Loucy (cell line): ENCODE measurements at regions not wholly inside any gene's neighbourhood (a gene's known extent, or its start where the extent isn't known, plus 50 kb on each side); places are given as distances from the start of the nearest gene placed in this dataset.

Experiments used
- H2AFZ ChIP-seq: fragments of 200-600 bp; sonication (generic); 2 replicates; pipeline ENCODE4 v1.6.0; 2016; ENCODE audit warnings: antibody characterized with exemption, mild to moderate bottlenecking, low read length, moderate library complexity
- H3F3A ChIP-seq: fragments of 200-600 bp; 2 replicates; pipeline ENCODE4 v1.6.0; 2016; ENCODE audit warnings: antibody characterized with exemption, low read depth, mild to moderate bottlenecking
- H3K27me3 ChIP-seq: fragments of 200-600 bp; sonication (generic); 2 replicates; pipeline ENCODE4 v1.6.1; 2014; ENCODE audit warnings: low read length, mild to moderate bottlenecking; ENCODE audit not compliant: insufficient read depth, poor library complexity, severe bottlenecking
- H3K36me3 ChIP-seq: fragments of 200-600 bp; sonication (generic); 2 replicates; pipeline ENCODE4 v1.6.1; 2016; ENCODE audit warnings: low read length; ENCODE audit not compliant: insufficient read depth
- H3K4me1 ChIP-seq: fragments of 200-600 bp; sonication (generic); 2 replicates; pipeline ENCODE4 v1.5.1; 2014; ENCODE audit warnings: low read length, mild to moderate bottlenecking; ENCODE audit not compliant: insufficient read depth, poor library complexity, severe bottlenecking
- H3K4me2 ChIP-seq: fragments of 200-600 bp; sonication (generic); 2 replicates; pipeline ENCODE4 v1.6.0; 2014; ENCODE audit warnings: antibody characterized with exemption, low read length, low read depth, mild to moderate bottlenecking; ENCODE audit not compliant: poor library complexity, severe bottlenecking
- H3K4me3 ChIP-seq: fragments of 200-600 bp; sonication (generic); 2 replicates; pipeline ENCODE4 v1.5.1; 2014; ENCODE audit warnings: low read length, mild to moderate bottlenecking, mixed read lengths; ENCODE audit not compliant: poor library complexity, severe bottlenecking
- H3K79me2 ChIP-seq: fragments of 200-600 bp; sonication (generic); 2 replicates; pipeline ENCODE4 v1.6.1; 2014; ENCODE audit warnings: low read length; ENCODE audit not compliant: insufficient read depth
- H3K9ac ChIP-seq: fragments of 200-600 bp; sonication (generic); 2 replicates; pipeline ENCODE4 v1.6.0; 2014; ENCODE audit warnings: mild to moderate bottlenecking, low read depth, low read length, moderate library complexity; ENCODE audit not compliant: poor library complexity, severe bottlenecking
- H3K9me2 ChIP-seq: fragments of 200-600 bp; sonication (generic); replicated peaks from 2 replicates; pipeline ENCODE4 v1.6.1; 2016; ENCODE audit warnings: low read depth, low read length, mixed read lengths
- H3K9me3 ChIP-seq: fragments of 200-600 bp; sonication (generic); 2 replicates; pipeline ENCODE4 v1.6.1; 2014; ENCODE audit warnings: mild to moderate bottlenecking, antibody characterized with exemption, low read length, low read depth; ENCODE audit not compliant: insufficient read depth
- H4K20me1 ChIP-seq: fragments of 200-600 bp; sonication (generic); 2 replicates; pipeline ENCODE4 v1.6.0; 2014; ENCODE audit warnings: antibody characterized with exemption, low read length, mild to moderate bottlenecking; ENCODE audit not compliant: insufficient read depth, poor library complexity, severe bottlenecking
- EZH2phosphoT487 ChIP-seq: fragments of 200-600 bp; IDR thresholded peaks from 2 replicates; pipeline ENCODE4 v1.6.1; 2018; ENCODE audit warnings: antibody characterized with exemption, mild to moderate bottlenecking, moderate library complexity, borderline replicate concordance
- TF ChIP-seq, protein P1 (sequence below): fragments of 200-600 bp; sonication (generic); conservative IDR thresholded peaks from 2 replicates; pipeline ENCODE4 v1.5.1; 2014; ENCODE audit warnings: mild to moderate bottlenecking, antibody characterized with exemption, low read length

DNA sequence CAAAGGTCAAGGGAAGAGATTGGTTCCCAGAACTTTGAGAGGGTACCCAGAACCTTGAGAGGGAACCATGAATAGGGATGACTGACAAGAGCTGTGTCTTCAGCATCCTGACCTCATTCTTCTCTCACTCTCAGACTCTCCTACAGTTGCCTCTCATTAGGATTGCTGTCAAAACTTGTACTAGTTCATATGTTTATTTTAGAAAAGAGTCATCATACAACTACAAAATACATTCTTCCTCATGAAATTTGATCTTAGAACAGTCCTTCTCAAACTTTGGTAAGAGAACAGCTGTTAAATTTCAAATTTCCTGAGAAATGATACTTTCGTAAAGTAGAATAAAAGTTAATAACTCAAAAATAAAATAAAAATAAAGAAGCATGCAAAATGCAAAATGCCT is 161.4 kb upstream of the ZRANB2 start:
- Histone ChIP-seq H3K36me3 (no peaks in the 10 kb centered on the region), H3K27me3 (no peaks in the 10 kb centered on the region), H3K79me2 (no peaks in the 10 kb centered on the region), H3F3A (no peaks in the 10 kb centered on the region), H2AFZ (no peak overlapping the region), H3K9me2 (no peaks in the 10 kb centered on the region), H3K4me3 (no peak overlapping the region), H3K4me1 (no peaks in the 10 kb centered on the region), H3K4me2 (no peak overlapping the region), H3K9me3 (no peaks in the 10 kb centered on the region), H4K20me1 (no peaks in the 10 kb centered on the region), H3K9ac (no peak overlapping the region)
- no peak for TF ChIP-seq EZH2phosphoT487
- TF ChIP-seq, protein P1, sequence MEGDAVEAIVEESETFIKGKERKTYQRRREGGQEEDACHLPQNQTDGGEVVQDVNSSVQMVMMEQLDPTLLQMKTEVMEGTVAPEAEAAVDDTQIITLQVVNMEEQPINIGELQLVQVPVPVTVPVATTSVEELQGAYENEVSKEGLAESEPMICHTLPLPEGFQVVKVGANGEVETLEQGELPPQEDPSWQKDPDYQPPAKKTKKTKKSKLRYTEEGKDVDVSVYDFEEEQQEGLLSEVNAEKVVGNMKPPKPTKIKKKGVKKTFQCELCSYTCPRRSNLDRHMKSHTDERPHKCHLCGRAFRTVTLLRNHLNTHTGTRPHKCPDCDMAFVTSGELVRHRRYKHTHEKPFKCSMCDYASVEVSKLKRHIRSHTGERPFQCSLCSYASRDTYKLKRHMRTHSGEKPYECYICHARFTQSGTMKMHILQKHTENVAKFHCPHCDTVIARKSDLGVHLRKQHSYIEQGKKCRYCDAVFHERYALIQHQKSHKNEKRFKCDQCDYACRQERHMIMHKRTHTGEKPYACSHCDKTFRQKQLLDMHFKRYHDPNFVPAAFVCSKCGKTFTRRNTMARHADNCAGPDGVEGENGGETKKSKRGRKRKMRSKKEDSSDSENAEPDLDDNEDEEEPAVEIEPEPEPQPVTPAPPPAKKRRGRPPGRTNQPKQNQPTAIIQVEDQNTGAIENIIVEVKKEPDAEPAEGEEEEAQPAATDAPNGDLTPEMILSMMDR, result no peak

DNA sequence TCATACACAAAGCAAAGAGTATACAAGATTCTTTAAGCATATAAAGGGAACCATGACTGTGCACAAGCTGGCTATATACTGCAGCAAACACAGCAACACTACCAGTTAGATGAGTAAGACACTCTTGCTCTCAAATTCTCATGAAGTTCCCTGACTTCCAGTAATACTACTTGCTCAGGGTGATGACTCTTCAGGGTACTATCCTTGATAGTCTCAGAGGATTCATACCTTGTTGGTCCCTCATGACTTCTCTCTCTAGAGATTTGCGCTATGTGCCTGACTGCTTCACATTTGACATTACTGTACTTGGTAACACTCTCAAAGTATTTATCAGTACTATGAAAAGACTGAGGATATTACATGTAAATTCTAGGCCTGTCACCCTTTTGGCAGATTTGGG is 159.8 kb upstream of the ZRANB2 start:
- Histone ChIP-seq H3K4me1 (no peaks in the 10 kb centered on the region), H3K4me2 (no peak overlapping the region), H3K9me2 (no peaks in the 10 kb centered on the region)

DNA sequence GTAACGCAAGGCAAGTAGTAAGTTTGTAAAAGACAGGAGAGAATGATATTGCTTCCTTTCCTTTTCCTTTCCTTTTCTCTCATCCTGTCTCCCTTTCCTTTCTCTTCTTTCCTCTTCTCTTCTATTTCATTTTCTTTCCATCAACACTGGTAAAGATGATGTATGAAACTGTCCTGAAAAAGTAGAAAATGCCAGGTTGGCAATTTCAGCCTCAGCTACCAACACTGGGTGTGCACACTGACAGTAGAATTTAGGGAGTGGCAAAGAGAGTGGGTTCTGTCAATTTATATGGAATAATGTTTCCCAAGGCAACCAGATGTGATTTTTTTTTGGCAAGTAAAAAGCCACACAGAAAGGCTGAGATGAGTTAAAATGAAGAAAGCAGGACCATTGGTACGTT is 155.7 kb upstream of the ZRANB2 start:
- H3K27me3 ChIP-seq, result no peaks in the 10 kb centered on the region
- H3K9me2 ChIP-seq, result no peaks in the 10 kb centered on the region
- no peak overlapping the region for H3K4me2 ChIP-seq
- no peaks in the 10 kb centered on the region for H3K4me1 ChIP-seq
- no peaks in the 10 kb centered on the region for H3K79me2 ChIP-seq
- no peak overlapping the region for H3K9ac ChIP-seq
- H3K36me3 ChIP-seq, result no peaks in the 10 kb centered on the region
- H3F3A ChIP-seq, result no peaks in the 10 kb centered on the region
- H3K9me3 ChIP-seq, result no peaks in the 10 kb centered on the region
- no peaks in the 10 kb centered on the region for H4K20me1 ChIP-seq
- H3K4me3 ChIP-seq, result no peak overlapping the region
- TF ChIP-seq EZH2phosphoT487, result no peak
- TF ChIP-seq, protein P1, result no peak
- no peak overlapping the region for H2AFZ ChIP-seq

More for the DNA sequence above, 159.8 kb upstream of the ZRANB2 start:
- no peaks in the 10 kb centered on the region for H3K79me2 ChIP-seq
- no peaks in the 10 kb centered on the region for H3K9me3 ChIP-seq
- TF ChIP-seq EZH2phosphoT487, result no peak
- TF ChIP-seq, protein P1, result no peak
- H3K27me3 ChIP-seq, result no peaks in the 10 kb centered on the region
- H3K36me3 ChIP-seq, result no peaks in the 10 kb centered on the region
- H3F3A ChIP-seq, result no peaks in the 10 kb centered on the region
- H4K20me1 ChIP-seq, result no peaks in the 10 kb centered on the region
- no peak overlapping the region for H3K9ac ChIP-seq
- H3K4me3 ChIP-seq, result no peak overlapping the region
- H2AFZ ChIP-seq, result no peak overlapping the region
